ENCODE measurements at regions not wholly inside any gene's neighbourhood (a gene's known extent, or its start where the extent isn't known, plus 50 kb on each side); places are given as distances from the start of the nearest gene placed in this dataset.

- no peak for TF ChIP-seq GATA3 (IDR thresholded peaks at IDR 0.05; ENCODE audit: low read depth, low read length)
- no peak for TF ChIP-seq GATA2 (IDR thresholded peaks at IDR 0.05; ENCODE audit: low read depth, low read length)
These were observed 164.8 kb upstream of the VEGFC start for GRCh38 chr4:176957353-176958118.
